Mesothelial cell of epicardium (in vitro differentiated cells): ENCODE measurements at regions not wholly inside any gene's neighbourhood (a gene's known extent, or its start where the extent isn't known, plus 50 kb on each side); places are given as distances from the start of the nearest gene placed in this dataset.
"Not testable (repeated sequence)": the region's sequence is repeated elsewhere in the genome, so short reads cannot be mapped to it uniquely, and the experiment has no call there.

Experiments used
- DNase-seq, 2 experiments: peaks; one replicate each; pipeline ENCODE4 v3.0.0; 2021; ENCODE audit warnings: low spot score in 2 of 2; ENCODE audit not compliant: unreplicated experiment in 2 of 2
- H3K27ac Mint-ChIP-seq: 2 replicates; pipeline ENCODE4 v1.8.0; 2021; ENCODE audit warnings: mixed read lengths
- H3K27me3 Mint-ChIP-seq: 2 replicates; pipeline ENCODE4 v1.8.0; 2021; ENCODE audit warnings: low read depth, mixed read lengths
- H3K36me3 Mint-ChIP-seq: 2 replicates; pipeline ENCODE4 v1.8.0; 2021; ENCODE audit warnings: mixed read lengths
- H3K4me1 Mint-ChIP-seq: 2 replicates; pipeline ENCODE4 v1.8.0; 2021; ENCODE audit warnings: mixed read lengths
- H3K4me3 Mint-ChIP-seq: 2 replicates; pipeline ENCODE4 v1.8.0; 2021; ENCODE audit warnings: mild to moderate bottlenecking, moderate library complexity, mixed read lengths
- H3K9me3 Mint-ChIP-seq: 2 replicates; pipeline ENCODE4 v1.8.0; 2021; ENCODE audit warnings: mixed read lengths
- CTCF ChIP-seq: fragments of 200-600 bp; sonication (generic); IDR thresholded peaks from one replicate; pipeline ENCODE4 v1.5.0; 2021; ENCODE audit warnings: antibody characterized with exemption; ENCODE audit not compliant: unreplicated experiment

GRCh38 chr9:7560669-7561305 lies 238.8 kb downstream of the DMAC1 start:
- Mint-ChIP-seq H3K4me3 (no peak overlapping the region), H3K36me3 (no peaks in the 10 kb centered on the region), H3K27me3 (peaks cover 4% of the 10 kb centered on the region), H3K9me3 (no peaks in the 10 kb centered on the region), H3K4me1 (peaks cover 2% of the 10 kb centered on the region), H3K27ac (no peak overlapping the region)
- no peak for DNase-seq
- no peak for TF ChIP-seq CTCF

GRCh38 chr9:7554699-7555098 lies 244.9 kb downstream of the DMAC1 start:
- Mint-ChIP-seq H3K36me3 (peaks cover 2% of the 10 kb centered on the region), H3K27ac (no peak overlapping the region), H3K27me3 (no peaks in the 10 kb centered on the region), H3K4me1 (no peaks in the 10 kb centered on the region), H3K4me3 (no peak overlapping the region), H3K9me3 (peaks cover 39% of the 10 kb centered on the region)
- no peak for TF ChIP-seq CTCF
- no peak for DNase-seq

GRCh38 chr9:7552706-7553105 lies 246.9 kb downstream of the DMAC1 start:
- peaks cover 39% of the 10 kb centered on the region for H3K9me3 Mint-ChIP-seq
- H3K27ac Mint-ChIP-seq, H3K4me3 Mint-ChIP-seq, DNase-seq, H3K4me1 Mint-ChIP-seq, H3K27me3 Mint-ChIP-seq, H3K36me3 Mint-ChIP-seq: not testable (repeated sequence)

GRCh38 chr9:7549249-7549648 lies 250.3 kb downstream of the DMAC1 start:
- H3K36me3 Mint-ChIP-seq: peaks cover 2% of the 10 kb centered on the region
- no peak overlapping the region for H3K27ac Mint-ChIP-seq
- no peak for DNase-seq
- TF ChIP-seq CTCF: no peak
- H3K4me1 Mint-ChIP-seq: peaks cover 8% of the 10 kb centered on the region
- H3K27me3 Mint-ChIP-seq: no peaks in the 10 kb centered on the region
- peaks cover 36% of the 10 kb centered on the region for H3K9me3 Mint-ChIP-seq
- no peak overlapping the region for H3K4me3 Mint-ChIP-seq

GRCh38 chr9:7546261-7546660 lies 253.3 kb downstream of the DMAC1 start:
- DNase-seq: no peak
- no peak overlapping the region for H3K4me3 Mint-ChIP-seq
- H3K4me1 Mint-ChIP-seq: peaks cover 17% of the 10 kb centered on the region
- TF ChIP-seq CTCF: no peak
- peaks cover 2% of the 10 kb centered on the region for H3K36me3 Mint-ChIP-seq
- H3K27me3 Mint-ChIP-seq: no peaks in the 10 kb centered on the region
- peaks cover 9% of the 10 kb centered on the region for H3K9me3 Mint-ChIP-seq
- H3K27ac Mint-ChIP-seq: no peak overlapping the region

GRCh38 chr9:7545371-7546165 lies 254.0 kb downstream of the DMAC1 start:
- no peak for DNase-seq
- Mint-ChIP-seq H3K9me3 (peaks cover 4% of the 10 kb centered on the region), H3K4me3 (no peak overlapping the region), H3K36me3 (no peaks in the 10 kb centered on the region), H3K27me3 (no peaks in the 10 kb centered on the region), H3K27ac (no peak overlapping the region), H3K4me1 (peaks cover 17% of the 10 kb centered on the region)
- TF ChIP-seq CTCF: no peak
